GM19324 (cell line): ENCODE measurements at regions not wholly inside any gene's neighbourhood (a gene's known extent, or its start where the extent isn't known, plus 50 kb on each side); places are given as distances from the start of the nearest gene placed in this dataset.
"Not testable (repeated sequence)": the region's sequence is repeated elsewhere in the genome, so short reads cannot be mapped to it uniquely, and the experiment has no call there.

ENCODE experiments used
- ATAC-seq: cut with Tn5 transposase; IDR thresholded peaks from one replicate; pipeline ENCODE4 v1.9.1; 2021; ENCODE audit warnings: mild to moderate bottlenecking, moderate library complexity; ENCODE audit not compliant: unreplicated experiment, low FRiP score

- ATAC-seq, result no peak
Observed at GRCh38 chr12:131617596-131618302, 93.1 kb upstream of the SFSWAP start.

GRCh38 chr12:131618303-131618658, 92.6 kb upstream of the SFSWAP start:
- no peak for ATAC-seq

GRCh38 chr12:131618701-131619100, 92.2 kb upstream of the SFSWAP start:
- no peak for ATAC-seq

GRCh38 chr12:131619106-131619642, 91.7 kb upstream of the SFSWAP start:
- ATAC-seq, result no peak

GRCh38 chr12:131619736-131620506, 91.0 kb upstream of the SFSWAP start:
- ATAC-seq, result no peak

GRCh38 chr12:131620520-131620919, 90.4 kb upstream of the SFSWAP start:
- no peak for ATAC-seq

GRCh38 chr12:131620946-131621681, 89.8 kb upstream of the SFSWAP start:
- no peak for ATAC-seq

GRCh38 chr12:131621701-131622421, 89.0 kb upstream of the SFSWAP start:
- no peak for ATAC-seq

GRCh38 chr12:131622422-131622955, 88.4 kb upstream of the SFSWAP start:
- no peak for ATAC-seq

- not testable (repeated sequence) for ATAC-seq
Observed at GRCh38 chr12:131623404-131624368, 87.2 kb upstream of the SFSWAP start.

- ATAC-seq, result not testable (repeated sequence)
Observed at GRCh38 chr12:131624369-131624739, 86.5 kb upstream of the SFSWAP start.

- ATAC-seq, result not testable (repeated sequence)
Observed at GRCh38 chr12:131624756-131625501, 86.0 kb upstream of the SFSWAP start.

GRCh38 chr12:131625966-131626722, 84.7 kb upstream of the SFSWAP start:
- not testable (repeated sequence) for ATAC-seq

- ATAC-seq, result not testable (repeated sequence)
Observed at GRCh38 chr12:131627151-131628022, 83.5 kb upstream of the SFSWAP start.

- no peak for ATAC-seq
Observed at GRCh38 chr12:131628023-131628740, 82.7 kb upstream of the SFSWAP start.
